Liver (tissue), 8 donors: ENCODE measurements at regions not wholly inside any gene's neighbourhood (a gene's known extent, or its start where the extent isn't known, plus 50 kb on each side); places are given as distances from the start of the nearest gene placed in this dataset.

Experiments used
- DNase-seq: peaks from one replicate; pipeline ENCODE4 v3.0.0-alpha.2; 2017; ENCODE audit warnings: low spot score
- H3K27ac ChIP-seq, 2 donors: one replicate each; pipeline ENCODE4 v1.7.0; 2013; ENCODE audit warnings: inconsistent platforms in 2 of 2, low read length in 2 of 2, control low read depth in 1 of 2, low read depth in 1 of 2, mild to moderate bottlenecking in 1 of 2
- H3K27me3 ChIP-seq, 4 donors: one replicate each; pipeline versions ENCODE4 v1.6.1 to v1.7.0; 2013; ENCODE audit warnings: low read length in 3 of 4, inconsistent platforms in 1 of 4, mild to moderate bottlenecking in 1 of 4, moderate library complexity in 1 of 4; ENCODE audit not compliant: control insufficient read depth in 4 of 4, insufficient read depth in 4 of 4
- H3K36me3 ChIP-seq, 4 donors: one replicate each; pipeline versions ENCODE4 v1.6.1 to v1.7.0; 2013; ENCODE audit warnings: low read length in 3 of 4, mild to moderate bottlenecking in 3 of 4, low read depth in 1 of 4, moderate library complexity in 1 of 4; ENCODE audit not compliant: control insufficient read depth in 4 of 4, insufficient read depth in 3 of 4
- H3K4me1 ChIP-seq, 4 donors: one replicate each; pipeline versions ENCODE4 v1.6.1 to v1.7.0; 2013; ENCODE audit warnings: low read length in 3 of 4, mild to moderate bottlenecking in 3 of 4, moderate library complexity in 1 of 4; ENCODE audit not compliant: control insufficient read depth in 4 of 4, insufficient read depth in 4 of 4
- H3K4me3 ChIP-seq, 3 donors: one replicate each; pipeline versions ENCODE4 v1.6.1 to v1.7.0; 2013; ENCODE audit warnings: low read length in 3 of 3, control low read depth in 1 of 3, low read depth in 1 of 3, mild to moderate bottlenecking in 1 of 3
- H3K9ac ChIP-seq, 2 donors: one replicate each; pipeline ENCODE4 v1.7.0; 2013; ENCODE audit warnings: low read length in 2 of 2, mild to moderate bottlenecking in 2 of 2, moderate library complexity in 2 of 2, control low read depth in 1 of 2, low read depth in 1 of 2
- H3K9me3 ChIP-seq, 4 donors: one replicate each; pipeline versions ENCODE4 v1.6.1 to v1.7.0; 2013; ENCODE audit warnings: low read length in 3 of 4; ENCODE audit not compliant: control insufficient read depth in 4 of 4
- ATF3 ChIP-seq: IDR thresholded peaks from 2 replicates; pipeline ENCODE4 v1.6.1; 2016; ENCODE audit warnings: antibody characterized with exemption
- CTCF ChIP-seq: fragments of 150-350 bp; IDR thresholded peaks from 2 replicates; pipeline ENCODE4 v1.5.1; 2017; ENCODE audit warnings: improper control_type of control experiment, low read depth, low read length; ENCODE audit not compliant: missing input control
- EGR1 ChIP-seq, 2 donors: IDR thresholded peaks; 2 replicates each; pipeline ENCODE4 v1.6.1; 2016 to 2018; ENCODE audit warnings: antibody characterized with exemption in 2 of 2, low read depth in 2 of 2
- FOXA1 ChIP-seq: IDR thresholded peaks from 2 replicates; pipeline ENCODE4 v1.6.1; 2016; ENCODE audit warnings: antibody characterized with exemption
- FOXA2 ChIP-seq: IDR thresholded peaks from 2 replicates; pipeline ENCODE4 v1.6.1; 2016; ENCODE audit warnings: antibody characterized with exemption
- GABPA ChIP-seq, 2 donors: IDR thresholded peaks in 1 of 2; conservative IDR thresholded peaks in 1 of 2; 2 replicates each; pipeline ENCODE4 v1.6.1; 2016; ENCODE audit warnings: antibody characterized with exemption in 2 of 2, mild to moderate bottlenecking in 1 of 2, moderate library complexity in 1 of 2
- JUND ChIP-seq, 2 donors: IDR thresholded peaks; 2 replicates each; pipeline ENCODE4 v1.6.1; 2016; ENCODE audit warnings: antibody characterized with exemption in 2 of 2
- MAX ChIP-seq: IDR thresholded peaks from 2 replicates; pipeline ENCODE4 v1.6.1; 2016; ENCODE audit warnings: antibody characterized with exemption
- NR2F2 ChIP-seq: IDR thresholded peaks from 2 replicates; pipeline ENCODE4 v1.6.1; 2016; ENCODE audit warnings: antibody characterized with exemption
- RAD21 ChIP-seq, 2 donors: IDR thresholded peaks; 2 replicates each; pipeline ENCODE4 v1.6.1; 2016; ENCODE audit warnings: antibody characterized with exemption in 2 of 2, mild to moderate bottlenecking in 2 of 2
- REST ChIP-seq: IDR thresholded peaks from 2 replicates; pipeline ENCODE4 v1.6.1; 2016; ENCODE audit warnings: antibody characterized with exemption, mild to moderate bottlenecking
- ZBTB33 ChIP-seq: IDR thresholded peaks from 2 replicates; pipeline ENCODE4 v1.6.1; 2016; ENCODE audit warnings: antibody characterized with exemption
- WGBS: extraction: QIAGEN DNeasy Blood & Tissue Kit; methylation state at CpG from one replicate; pipeline ENCODE4 v1.1.7; 2013; 5-methylcytosine and 5-hydroxymethylcytosine counted together
- donor health status: healthy.
- donor health status: healthy.
- donor health status: healthy.
- donor health status: healthy.
- donor health status: healthy.

- TF ChIP-seq REST = no peak
- no peak for TF ChIP-seq EGR1 (IDR thresholded peaks at IDR 0.05; ENCODE audit: low read depth in 2 of 2)
These were observed 83.8 kb downstream of the SETD4 start (continued) for GRCh38 chr21:35976481-35976880.

GRCh38 chr21:35974775-35975174 lies 85.6 kb downstream of the SETD4 start:
- no peaks in the 10 kb centered on the region for H3K4me1 ChIP-seq
- WGBS = 50% methylated on average over 11 of the region's 11 CpGs
- H3K27ac ChIP-seq = no peak overlapping the region
- DNase-seq = no peak
- TF ChIP-seq MAX = no peak
- TF ChIP-seq JUND (IDR thresholded peaks at IDR 0.05) = no peak
- TF ChIP-seq FOXA2 = no peak
- no peak for TF ChIP-seq ZBTB33
- TF ChIP-seq ATF3 = no peak
- TF ChIP-seq GABPA (IDR thresholded peaks at IDR 0.05 in 1 of 2, conservative IDR thresholded peaks at IDR 0.05 in 1 of 2) = no peak
- no peak for TF ChIP-seq NR2F2
- no peak for TF ChIP-seq FOXA1
- TF ChIP-seq RAD21 (IDR thresholded peaks at IDR 0.05) = no peak
- TF ChIP-seq EGR1 (IDR thresholded peaks at IDR 0.05; ENCODE audit: low read depth in 2 of 2) = no peak
- no peak for TF ChIP-seq CTCF
- H3K36me3 ChIP-seq = no peaks in the 10 kb centered on the region
- no peaks in the 10 kb centered on the region for H3K27me3 ChIP-seq
- no peak overlapping the region for H3K9ac ChIP-seq
- peaks cover 0 to 6% (median 0%) of the 10 kb centered on the region in 4 donors for H3K9me3 ChIP-seq
- no peak overlapping the region for H3K4me3 ChIP-seq

- 98% methylated on average over 1 of the region's 1 CpG for WGBS
- Histone ChIP-seq H3K36me3 (no peaks in the 10 kb centered on the region), H3K9me3 (no peaks in the 10 kb centered on the region), H3K9ac (no peak overlapping the region), H3K27me3 (no peaks in the 10 kb centered on the region), H3K4me1 (no peaks in the 10 kb centered on the region), H3K4me3 (no peak overlapping the region), H3K27ac (no peak overlapping the region)
- no peak for DNase-seq
- TF ChIP-seq FOXA1 = no peak
- TF ChIP-seq EGR1 (IDR thresholded peaks at IDR 0.05; ENCODE audit: low read depth in 2 of 2) = no peak
- no peak for TF ChIP-seq ZBTB33
- no peak for TF ChIP-seq ATF3
- no peak for TF ChIP-seq GABPA (IDR thresholded peaks at IDR 0.05 in 1 of 2, conservative IDR thresholded peaks at IDR 0.05 in 1 of 2)
These were observed 88.5 kb downstream of the SETD4 start for GRCh38 chr21:35971824-35972223.
